Liver (tissue), 8 donors: ENCODE measurements at regions not wholly inside any gene's neighbourhood (a gene's known extent, or its start where the extent isn't known, plus 50 kb on each side); places are given as distances from the start of the nearest gene placed in this dataset.

Experiments used
- DNase-seq: peaks from one replicate; pipeline ENCODE4 v3.0.0-alpha.2; 2017; ENCODE audit warnings: low spot score
- H3K27ac ChIP-seq, 2 donors: one replicate each; pipeline ENCODE4 v1.7.0; 2013; ENCODE audit warnings: inconsistent platforms in 2 of 2, low read length in 2 of 2, control low read depth in 1 of 2, low read depth in 1 of 2, mild to moderate bottlenecking in 1 of 2
- H3K27me3 ChIP-seq, 4 donors: one replicate each; pipeline versions ENCODE4 v1.6.1 to v1.7.0; 2013; ENCODE audit warnings: low read length in 3 of 4, inconsistent platforms in 1 of 4, mild to moderate bottlenecking in 1 of 4, moderate library complexity in 1 of 4; ENCODE audit not compliant: control insufficient read depth in 4 of 4, insufficient read depth in 4 of 4
- H3K36me3 ChIP-seq, 4 donors: one replicate each; pipeline versions ENCODE4 v1.6.1 to v1.7.0; 2013; ENCODE audit warnings: low read length in 3 of 4, mild to moderate bottlenecking in 3 of 4, low read depth in 1 of 4, moderate library complexity in 1 of 4; ENCODE audit not compliant: control insufficient read depth in 4 of 4, insufficient read depth in 3 of 4
- H3K4me1 ChIP-seq, 4 donors: one replicate each; pipeline versions ENCODE4 v1.6.1 to v1.7.0; 2013; ENCODE audit warnings: low read length in 3 of 4, mild to moderate bottlenecking in 3 of 4, moderate library complexity in 1 of 4; ENCODE audit not compliant: control insufficient read depth in 4 of 4, insufficient read depth in 4 of 4
- H3K4me3 ChIP-seq, 3 donors: one replicate each; pipeline versions ENCODE4 v1.6.1 to v1.7.0; 2013; ENCODE audit warnings: low read length in 3 of 3, control low read depth in 1 of 3, low read depth in 1 of 3, mild to moderate bottlenecking in 1 of 3
- H3K9ac ChIP-seq, 2 donors: one replicate each; pipeline ENCODE4 v1.7.0; 2013; ENCODE audit warnings: low read length in 2 of 2, mild to moderate bottlenecking in 2 of 2, moderate library complexity in 2 of 2, control low read depth in 1 of 2, low read depth in 1 of 2
- H3K9me3 ChIP-seq, 4 donors: one replicate each; pipeline versions ENCODE4 v1.6.1 to v1.7.0; 2013; ENCODE audit warnings: low read length in 3 of 4; ENCODE audit not compliant: control insufficient read depth in 4 of 4
- CTCF ChIP-seq: fragments of 150-350 bp; IDR thresholded peaks from 2 replicates; pipeline ENCODE4 v1.5.1; 2017; ENCODE audit warnings: improper control_type of control experiment, low read depth, low read length; ENCODE audit not compliant: missing input control
- EGR1 ChIP-seq, 2 donors: IDR thresholded peaks; 2 replicates each; pipeline ENCODE4 v1.6.1; 2016 to 2018; ENCODE audit warnings: antibody characterized with exemption in 2 of 2, low read depth in 2 of 2
- FOXA1 ChIP-seq: IDR thresholded peaks from 2 replicates; pipeline ENCODE4 v1.6.1; 2016; ENCODE audit warnings: antibody characterized with exemption
- FOXA2 ChIP-seq: IDR thresholded peaks from 2 replicates; pipeline ENCODE4 v1.6.1; 2016; ENCODE audit warnings: antibody characterized with exemption
- GABPA ChIP-seq, 2 donors: IDR thresholded peaks in 1 of 2; conservative IDR thresholded peaks in 1 of 2; 2 replicates each; pipeline ENCODE4 v1.6.1; 2016; ENCODE audit warnings: antibody characterized with exemption in 2 of 2, mild to moderate bottlenecking in 1 of 2, moderate library complexity in 1 of 2
- HNF4A ChIP-seq, 2 donors: conservative IDR thresholded peaks; 2 replicates each; pipeline ENCODE4 v1.6.1; 2016; ENCODE audit warnings: antibody characterized with exemption in 2 of 2, mild to moderate bottlenecking in 2 of 2
- HNF4G ChIP-seq: IDR thresholded peaks from 2 replicates; pipeline ENCODE4 v1.6.1; 2016; ENCODE audit warnings: antibody characterized with exemption
- JUND ChIP-seq, 2 donors: IDR thresholded peaks; 2 replicates each; pipeline ENCODE4 v1.6.1; 2016; ENCODE audit warnings: antibody characterized with exemption in 2 of 2
- NR2F2 ChIP-seq: IDR thresholded peaks from 2 replicates; pipeline ENCODE4 v1.6.1; 2016; ENCODE audit warnings: antibody characterized with exemption
- RAD21 ChIP-seq, 2 donors: IDR thresholded peaks; 2 replicates each; pipeline ENCODE4 v1.6.1; 2016; ENCODE audit warnings: antibody characterized with exemption in 2 of 2, mild to moderate bottlenecking in 2 of 2
- RXRA ChIP-seq, 2 donors: IDR thresholded peaks; 2 replicates each; pipeline ENCODE4 v1.6.1; 2017 to 2018; ENCODE audit warnings: antibody characterized with exemption in 2 of 2, mild to moderate bottlenecking in 1 of 2
- SP1 ChIP-seq: IDR thresholded peaks from 2 replicates; pipeline ENCODE4 v1.6.1; 2018; ENCODE audit warnings: antibody characterized with exemption, mild to moderate bottlenecking
- TAF1 ChIP-seq: conservative IDR thresholded peaks from 2 replicates; pipeline ENCODE4 v1.6.1; 2016; ENCODE audit warnings: antibody characterized with exemption, mild to moderate bottlenecking
- YY1 ChIP-seq: IDR thresholded peaks from 2 replicates; pipeline ENCODE4 v1.6.1; 2016; ENCODE audit warnings: antibody characterized with exemption, mild to moderate bottlenecking
- WGBS: extraction: QIAGEN DNeasy Blood & Tissue Kit; methylation state at CpG from one replicate; pipeline ENCODE4 v1.1.7; 2013; 5-methylcytosine and 5-hydroxymethylcytosine counted together
- TF ChIP-seq, protein P1 (sequence below): IDR thresholded peaks from 2 replicates; pipeline ENCODE4 v1.6.1; 2016; ENCODE audit warnings: antibody characterized with exemption
- TF ChIP-seq, protein P2 (sequence below): IDR thresholded peaks from 2 replicates; pipeline ENCODE4 v1.6.1; 2016; ENCODE audit warnings: antibody characterized with exemption, mild to moderate bottlenecking
- TF ChIP-seq, protein P3 (sequence below): IDR thresholded peaks from 2 replicates; pipeline ENCODE4 v1.6.1; 2016; ENCODE audit warnings: antibody characterized with exemption
- TF ChIP-seq, protein P4 (sequence below): IDR thresholded peaks from 2 replicates; pipeline ENCODE4 v1.6.1; 2016; ENCODE audit warnings: antibody characterized with exemption
- donor health status: healthy.
- donor health status: healthy.
- donor health status: healthy.
- donor health status: healthy.
- donor health status: healthy.

- no peaks in the 10 kb centered on the region for H3K9me3 ChIP-seq
- WGBS, result 47% methylated on average over 1 of the region's 1 CpG
Measured at GRCh38 chr20:17010181-17010580, 216.7 kb upstream of the PCSK2 start.

GRCh38 chr20:17012546-17013226, 214.2 kb upstream of the PCSK2 start:
- no peaks in the 10 kb centered on the region for H3K27me3 ChIP-seq
- TF ChIP-seq, protein P1, sequence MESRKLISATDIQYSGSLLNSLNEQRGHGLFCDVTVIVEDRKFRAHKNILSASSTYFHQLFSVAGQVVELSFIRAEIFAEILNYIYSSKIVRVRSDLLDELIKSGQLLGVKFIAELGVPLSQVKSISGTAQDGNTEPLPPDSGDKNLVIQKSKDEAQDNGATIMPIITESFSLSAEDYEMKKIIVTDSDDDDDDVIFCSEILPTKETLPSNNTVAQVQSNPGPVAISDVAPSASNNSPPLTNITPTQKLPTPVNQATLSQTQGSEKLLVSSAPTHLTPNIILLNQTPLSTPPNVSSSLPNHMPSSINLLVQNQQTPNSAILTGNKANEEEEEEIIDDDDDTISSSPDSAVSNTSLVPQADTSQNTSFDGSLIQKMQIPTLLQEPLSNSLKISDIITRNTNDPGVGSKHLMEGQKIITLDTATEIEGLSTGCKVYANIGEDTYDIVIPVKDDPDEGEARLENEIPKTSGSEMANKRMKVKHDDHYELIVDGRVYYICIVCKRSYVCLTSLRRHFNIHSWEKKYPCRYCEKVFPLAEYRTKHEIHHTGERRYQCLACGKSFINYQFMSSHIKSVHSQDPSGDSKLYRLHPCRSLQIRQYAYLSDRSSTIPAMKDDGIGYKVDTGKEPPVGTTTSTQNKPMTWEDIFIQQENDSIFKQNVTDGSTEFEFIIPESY, result no peak
- TF ChIP-seq TAF1 (no peak), FOXA1 (no peak), FOXA2 (no peak)
- no peak for DNase-seq

More at GRCh38 chr20:17010181-17010580, 216.7 kb upstream of the PCSK2 start:
- no peak overlapping the region for H3K4me3 ChIP-seq
- no peaks in the 10 kb centered on the region for H3K4me1 ChIP-seq
- no peak overlapping the region for H3K9ac ChIP-seq
- no peaks in the 10 kb centered on the region for H3K36me3 ChIP-seq
- TF ChIP-seq RAD21 (IDR thresholded peaks at IDR 0.05), result no peak
- TF ChIP-seq GABPA (IDR thresholded peaks at IDR 0.05 in 1 of 2, conservative IDR thresholded peaks at IDR 0.05 in 1 of 2), result no peak
- TF ChIP-seq NR2F2, result no peak
- H3K27me3 ChIP-seq, result no peaks in the 10 kb centered on the region
- no peak for DNase-seq
- no peak overlapping the region for H3K27ac ChIP-seq

DNA sequence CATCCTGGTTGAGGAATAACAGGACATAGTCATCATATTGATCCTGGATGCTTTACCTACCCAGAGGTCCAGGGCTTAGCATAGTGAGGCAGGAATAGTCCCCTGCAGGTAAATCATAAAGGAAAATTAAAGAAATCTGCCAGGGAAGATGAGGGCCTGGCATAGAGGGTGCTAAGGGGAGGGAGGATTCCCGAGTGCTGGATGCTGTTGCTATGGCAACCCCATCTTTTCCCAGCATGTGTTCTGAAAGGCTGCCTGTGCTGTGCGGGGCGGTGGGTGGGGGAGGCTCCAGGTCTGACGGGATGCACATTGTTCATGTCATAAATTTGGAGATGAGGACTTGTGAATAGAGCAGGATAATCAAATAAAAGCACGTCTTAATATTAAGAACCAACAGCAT, 212.6 kb upstream of the PCSK2 start:
- H3K9me3 ChIP-seq, result no peaks in the 10 kb centered on the region
- 36% methylated on average over 5 of the region's 5 CpGs for WGBS

More at GRCh38 chr20:17012546-17013226, 214.2 kb upstream of the PCSK2 start:
- no peak overlapping the region for H3K9ac ChIP-seq
- no peak overlapping the region for H3K27ac ChIP-seq
- 76% methylated on average over 7 of the region's 7 CpGs for WGBS
- no peaks in the 10 kb centered on the region for H3K9me3 ChIP-seq
- no peaks in the 10 kb centered on the region for H3K4me1 ChIP-seq
- H3K36me3 ChIP-seq, result no peaks in the 10 kb centered on the region
- H3K4me3 ChIP-seq, result no peak overlapping the region

More for the DNA sequence above, 212.6 kb upstream of the PCSK2 start:
- no peak overlapping the region for H3K4me3 ChIP-seq
- DNase-seq, result no peak
- no peaks in the 10 kb centered on the region for H3K27me3 ChIP-seq
- H3K27ac ChIP-seq, result no peak overlapping the region
- no peaks in the 10 kb centered on the region for H3K4me1 ChIP-seq
- no peaks in the 10 kb centered on the region for H3K36me3 ChIP-seq
- no peak overlapping the region for H3K9ac ChIP-seq
- TF ChIP-seq TAF1 (no peak), EGR1 (IDR thresholded peaks at IDR 0.05; ENCODE audit: low read depth in 2 of 2) (no peak), CTCF (no peak), YY1 (no peak), JUND (IDR thresholded peaks at IDR 0.05) (no peak), RAD21 (IDR thresholded peaks at IDR 0.05) (no peak), HNF4G (no peak), FOXA1 (no peak), SP1 (no peak), NR2F2 (no peak), RXRA (IDR thresholded peaks at IDR 0.05) (no peak), HNF4A (conservative IDR thresholded peaks at IDR 0.05) (no peak), GABPA (IDR thresholded peaks at IDR 0.05 in 1 of 2, conservative IDR thresholded peaks at IDR 0.05 in 1 of 2) (no peak)
- TF ChIP-seq, protein P2, sequence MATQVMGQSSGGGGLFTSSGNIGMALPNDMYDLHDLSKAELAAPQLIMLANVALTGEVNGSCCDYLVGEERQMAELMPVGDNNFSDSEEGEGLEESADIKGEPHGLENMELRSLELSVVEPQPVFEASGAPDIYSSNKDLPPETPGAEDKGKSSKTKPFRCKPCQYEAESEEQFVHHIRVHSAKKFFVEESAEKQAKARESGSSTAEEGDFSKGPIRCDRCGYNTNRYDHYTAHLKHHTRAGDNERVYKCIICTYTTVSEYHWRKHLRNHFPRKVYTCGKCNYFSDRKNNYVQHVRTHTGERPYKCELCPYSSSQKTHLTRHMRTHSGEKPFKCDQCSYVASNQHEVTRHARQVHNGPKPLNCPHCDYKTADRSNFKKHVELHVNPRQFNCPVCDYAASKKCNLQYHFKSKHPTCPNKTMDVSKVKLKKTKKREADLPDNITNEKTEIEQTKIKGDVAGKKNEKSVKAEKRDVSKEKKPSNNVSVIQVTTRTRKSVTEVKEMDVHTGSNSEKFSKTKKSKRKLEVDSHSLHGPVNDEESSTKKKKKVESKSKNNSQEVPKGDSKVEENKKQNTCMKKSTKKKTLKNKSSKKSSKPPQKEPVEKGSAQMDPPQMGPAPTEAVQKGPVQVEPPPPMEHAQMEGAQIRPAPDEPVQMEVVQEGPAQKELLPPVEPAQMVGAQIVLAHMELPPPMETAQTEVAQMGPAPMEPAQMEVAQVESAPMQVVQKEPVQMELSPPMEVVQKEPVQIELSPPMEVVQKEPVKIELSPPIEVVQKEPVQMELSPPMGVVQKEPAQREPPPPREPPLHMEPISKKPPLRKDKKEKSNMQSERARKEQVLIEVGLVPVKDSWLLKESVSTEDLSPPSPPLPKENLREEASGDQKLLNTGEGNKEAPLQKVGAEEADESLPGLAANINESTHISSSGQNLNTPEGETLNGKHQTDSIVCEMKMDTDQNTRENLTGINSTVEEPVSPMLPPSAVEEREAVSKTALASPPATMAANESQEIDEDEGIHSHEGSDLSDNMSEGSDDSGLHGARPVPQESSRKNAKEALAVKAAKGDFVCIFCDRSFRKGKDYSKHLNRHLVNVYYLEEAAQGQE, result no peak
- TF ChIP-seq, protein P3, sequence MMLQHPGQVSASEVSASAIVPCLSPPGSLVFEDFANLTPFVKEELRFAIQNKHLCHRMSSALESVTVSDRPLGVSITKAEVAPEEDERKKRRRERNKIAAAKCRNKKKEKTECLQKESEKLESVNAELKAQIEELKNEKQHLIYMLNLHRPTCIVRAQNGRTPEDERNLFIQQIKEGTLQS, result no peak
- TF ChIP-seq, protein P1, result no peak
- TF ChIP-seq, protein P4, sequence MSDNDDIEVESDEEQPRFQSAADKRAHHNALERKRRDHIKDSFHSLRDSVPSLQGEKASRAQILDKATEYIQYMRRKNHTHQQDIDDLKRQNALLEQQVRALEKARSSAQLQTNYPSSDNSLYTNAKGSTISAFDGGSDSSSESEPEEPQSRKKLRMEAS, result no peak
